Amniotic stem cell (primary cell): ENCODE measurements at regions not wholly inside any gene's neighbourhood (a gene's known extent, or its start where the extent isn't known, plus 50 kb on each side); places are given as distances from the start of the nearest gene placed in this dataset.

ENCODE experiments used
- DNase-seq: peaks from one replicate; lab custom pipeline; 2025; lab: John Stamatoyannopoulos, UW

GRCh38 chr20:59376109-59376841 is 75.9 kb downstream of the EDN3 start:
- DNase-seq = no peak

DNA sequence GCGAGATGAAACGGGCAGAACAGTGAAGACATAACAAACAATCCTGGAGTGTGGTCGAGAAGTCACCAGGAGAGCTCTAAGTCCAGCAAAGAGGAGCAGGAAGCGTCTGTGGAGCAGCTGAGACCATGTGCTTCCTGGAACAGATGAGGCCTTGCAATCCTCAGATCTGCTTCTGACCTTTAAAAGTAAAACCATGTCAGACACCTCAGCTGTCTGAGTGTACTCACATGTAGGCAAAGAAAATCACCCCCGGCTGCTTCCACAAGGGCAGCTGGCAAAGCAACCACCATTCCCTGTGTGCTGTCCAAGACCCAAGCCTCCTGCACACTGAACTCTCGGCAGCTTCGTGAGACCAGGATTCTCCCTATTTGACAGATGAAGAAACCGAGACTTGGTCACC is 76.6 kb downstream of the EDN3 start:
- DNase-seq = no peak

- DNase-seq = no peak
These were observed 77.4 kb downstream of the EDN3 start for GRCh38 chr20:59377842-59378241.

GRCh38 chr20:59378396-59378795 is 78.0 kb downstream of the EDN3 start:
- no peak for DNase-seq

GRCh38 chr20:59378966-59379365 is 78.6 kb downstream of the EDN3 start:
- DNase-seq = no peak

DNA sequence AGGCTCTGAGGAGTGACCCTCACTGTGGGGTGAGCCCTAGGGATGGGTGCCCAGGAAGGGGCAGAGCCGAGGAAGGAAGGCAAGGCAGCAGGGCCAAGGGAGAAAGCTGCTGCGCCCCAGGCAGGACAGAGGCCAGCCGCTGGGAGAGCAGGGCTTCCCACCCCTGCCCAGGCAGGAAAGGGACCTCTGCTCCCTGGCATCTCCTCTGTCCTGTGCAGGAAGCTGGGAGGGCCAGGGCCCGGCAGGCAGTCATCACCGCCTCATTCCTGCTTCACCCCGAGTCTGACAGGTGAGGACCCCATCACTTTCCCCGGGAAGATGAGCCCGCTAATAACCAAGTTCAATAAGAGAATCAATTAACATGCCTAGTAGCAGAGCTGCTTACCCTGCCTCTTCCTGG is 81.3 kb downstream of the EDN3 start:
- DNase-seq = no peak

GRCh38 chr20:59382157-59382725 is 81.8 kb downstream of the EDN3 start:
- no peak for DNase-seq

- no peak for DNase-seq
These were observed 82.5 kb downstream of the EDN3 start for GRCh38 chr20:59382907-59383306.

GRCh38 chr20:59385038-59385437 is 84.6 kb downstream of the EDN3 start:
- DNase-seq = no peak

GRCh38 chr20:59385480-59385879 is 85.1 kb downstream of the EDN3 start:
- DNase-seq = no peak

DNA sequence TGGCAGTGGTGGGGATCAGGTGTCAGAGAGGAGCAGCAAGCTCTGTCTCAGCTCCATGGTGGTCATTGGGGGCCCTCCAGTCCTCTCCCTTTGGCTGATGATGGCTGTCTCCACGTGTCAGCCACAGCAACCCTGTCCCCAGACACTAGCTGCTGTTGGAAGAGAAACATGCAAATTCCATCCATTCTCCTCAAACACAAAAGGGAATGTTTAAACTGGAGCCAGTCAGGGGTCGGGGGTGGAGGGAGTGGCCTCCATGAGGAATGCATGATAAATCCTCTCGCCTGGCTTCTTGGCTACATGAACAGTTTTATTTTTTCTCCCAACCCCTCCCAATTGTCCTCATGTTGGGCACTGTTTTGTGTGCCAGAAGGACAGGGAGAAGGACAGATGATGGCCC is 86.4 kb downstream of the EDN3 start:
- no peak for DNase-seq

- no peak for DNase-seq
These were observed 87.5 kb downstream of the EDN3 start for GRCh38 chr20:59387891-59388290.

DNA sequence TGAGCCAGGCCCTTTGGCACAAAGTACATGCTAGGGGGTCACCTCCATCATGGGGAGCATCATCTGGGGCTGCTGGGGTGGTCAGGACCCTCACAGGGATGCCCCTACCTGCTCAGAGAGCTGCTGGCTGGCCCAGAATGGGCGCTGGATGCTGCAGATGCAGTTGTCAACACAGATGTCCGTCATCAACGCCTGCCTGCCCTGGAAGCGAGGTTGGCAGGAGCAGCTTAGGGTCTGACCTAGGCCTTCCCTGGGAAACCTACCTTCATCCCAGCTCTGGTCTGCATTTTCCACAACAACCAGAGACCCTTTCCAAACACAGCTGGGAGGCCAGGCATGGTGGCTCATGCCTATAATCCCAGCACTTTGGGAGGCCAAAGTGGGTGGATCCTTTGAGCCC is 88.0 kb downstream of the EDN3 start:
- DNase-seq = no peak

DNA sequence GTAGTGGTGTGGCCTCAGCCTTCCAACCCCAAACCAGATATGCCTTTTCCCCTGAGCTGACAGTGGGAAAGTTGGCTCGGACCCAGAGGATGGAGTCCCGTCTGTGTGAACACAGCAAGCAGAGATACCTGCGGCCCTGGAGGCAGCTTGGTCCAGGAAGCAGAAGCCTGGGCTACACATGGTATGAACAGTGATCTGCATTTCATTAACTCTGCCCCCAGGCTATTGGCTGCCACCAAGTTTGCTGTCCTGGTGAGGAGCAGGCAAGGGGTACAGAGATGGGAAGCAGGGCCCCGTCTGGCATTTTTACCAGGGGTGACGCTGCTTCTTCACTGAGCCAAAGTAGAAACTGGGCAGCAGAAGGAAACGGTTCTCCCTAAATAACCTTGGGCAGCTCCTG is 90.0 kb downstream of the EDN3 start:
- no peak for DNase-seq

- no peak for DNase-seq
These were observed 91.6 kb downstream of the EDN3 start for GRCh38 chr20:59391975-59392374.

DNA sequence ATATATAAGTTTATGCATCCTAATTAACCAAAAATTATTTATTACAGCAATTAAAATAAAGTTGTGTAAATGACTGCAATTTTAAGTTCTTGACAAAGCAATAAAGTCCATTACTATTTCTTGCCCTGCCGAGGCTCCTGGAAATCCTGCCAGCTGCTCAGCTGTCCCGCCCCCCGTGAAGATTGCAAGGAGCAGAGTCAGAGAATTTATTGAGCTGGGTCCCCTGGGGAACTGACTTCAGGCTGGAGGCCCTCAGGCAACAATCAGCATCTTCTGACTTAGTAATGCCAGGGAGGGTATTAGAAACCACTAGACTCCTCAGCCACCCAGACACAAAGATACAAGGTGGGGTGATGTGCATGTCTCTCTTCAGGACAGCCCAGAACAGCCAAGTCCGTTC is 92.3 kb downstream of the EDN3 start:
- DNase-seq = no peak

- no peak for DNase-seq
These were observed 92.7 kb downstream of the EDN3 start for GRCh38 chr20:59393142-59393541.

GRCh38 chr20:59395729-59396128 is 95.3 kb downstream of the EDN3 start:
- no peak for DNase-seq

- no peak for DNase-seq
These were observed 98.3 kb downstream of the EDN3 start for GRCh38 chr20:59398537-59399205.

DNA sequence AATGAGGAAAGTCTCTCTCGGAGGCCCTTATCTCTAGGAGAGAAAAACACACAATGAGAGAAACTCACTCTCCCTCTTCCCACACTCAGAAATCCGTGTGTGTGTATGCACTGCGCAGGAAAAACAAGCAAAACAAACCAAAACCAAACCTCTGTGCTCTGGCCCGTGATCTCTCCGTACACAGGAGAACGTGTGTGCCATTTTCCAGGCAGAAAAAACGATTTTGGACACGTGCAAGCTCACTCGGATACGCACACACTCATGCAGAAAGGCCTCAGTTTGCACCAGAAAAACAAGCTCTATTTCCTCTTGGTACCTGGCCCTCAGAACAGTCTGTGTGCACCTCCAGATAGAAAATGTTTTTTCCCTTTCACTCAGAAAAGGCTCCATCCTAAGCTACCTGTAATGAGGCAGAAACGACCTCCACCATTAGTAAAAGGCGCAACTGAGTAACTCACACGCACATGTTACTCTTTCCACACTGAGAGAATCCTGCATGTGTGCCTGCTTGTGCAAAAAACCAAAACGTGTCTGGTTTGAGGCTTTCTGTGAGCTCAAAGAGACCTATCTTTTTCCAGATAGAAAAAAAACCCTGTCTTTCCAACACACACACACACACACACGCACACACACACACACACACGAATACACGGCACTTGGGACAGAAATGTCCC is 99.2 kb downstream of the EDN3 start:
- no peak for DNase-seq

DNA sequence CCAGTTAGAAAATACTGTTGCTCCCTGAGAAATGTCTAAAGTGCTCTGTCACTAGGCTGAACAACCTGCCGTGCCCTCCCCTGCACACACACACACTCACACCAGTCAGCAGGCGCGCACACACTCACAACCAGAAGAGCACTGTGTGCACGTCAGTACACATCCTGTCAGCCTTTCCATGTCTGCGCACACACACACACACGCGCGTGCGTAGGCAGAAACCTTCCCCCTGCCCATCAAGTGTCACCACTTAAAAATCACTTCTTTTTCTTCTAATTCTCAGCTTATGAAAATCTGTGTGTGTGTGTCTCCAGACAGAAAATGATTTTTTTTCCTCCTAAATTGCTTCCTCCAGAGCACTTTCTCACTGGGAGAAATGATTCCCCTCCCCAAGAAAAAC is 100.3 kb downstream of the EDN3 start:
- DNase-seq = no peak

GRCh38 chr20:59402681-59403080 is 102.3 kb downstream of the EDN3 start:
- no peak for DNase-seq
